GM12892 (cell line): ENCODE measurements at regions not wholly inside any gene's neighbourhood (a gene's known extent, or its start where the extent isn't known, plus 50 kb on each side); places are given as distances from the start of the nearest gene placed in this dataset.

Experiments used
- POLR2A ChIP-seq: IDR thresholded peaks from 2 replicates; pipeline ENCODE4 v1.6.1; 2011; ENCODE audit warnings: low read depth, low read length, control low read depth
- POLR2AphosphoS5 ChIP-seq: IDR thresholded peaks from 2 replicates; pipeline ENCODE4 v1.6.1; 2011; ENCODE audit warnings: low read depth, low read length, control low read depth

DNA sequence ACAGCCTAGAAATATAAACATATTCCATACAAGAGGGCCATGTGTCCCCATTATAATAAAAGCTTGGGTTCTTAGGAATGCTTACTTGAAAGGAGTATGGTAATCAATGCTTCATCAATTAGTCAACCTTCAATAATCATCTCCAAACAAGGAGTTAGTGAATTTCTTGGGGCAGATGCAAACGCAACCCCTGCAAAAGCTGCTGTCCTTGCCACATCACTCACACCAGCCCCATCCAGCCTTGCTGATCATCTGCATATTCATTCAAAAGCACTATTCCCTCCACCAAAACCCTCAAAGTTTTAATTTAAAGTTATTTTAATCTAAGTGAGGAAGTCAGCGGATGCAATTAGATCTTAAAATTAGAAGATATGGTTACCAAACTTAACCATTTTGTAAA is 54.0 kb upstream of the VGLL4 start:
- TF ChIP-seq POLR2A (no peak), POLR2AphosphoS5 (no peak)
